H9 (cell line): ENCODE measurements at regions not wholly inside any gene's neighbourhood (a gene's known extent, or its start where the extent isn't known, plus 50 kb on each side); places are given as distances from the start of the nearest gene placed in this dataset.

Experiments used
- DNase-seq: peaks from one replicate; pipeline ENCODE4 v3.0.0-alpha.2; 2017
- H2AFZ ChIP-seq: one replicate; pipeline ENCODE4 v1.6.1; 2013; ENCODE audit warnings: mild to moderate bottlenecking, low read length, control low read depth, moderate library complexity
- H2AK5ac ChIP-seq: 2 replicates; pipeline ENCODE4 v1.6.1; 2013; ENCODE audit warnings: low read length, control low read depth, mixed read lengths; ENCODE audit not compliant: insufficient read length
- H2BK120ac ChIP-seq: one replicate; pipeline ENCODE4 v1.6.1; 2013; ENCODE audit warnings: low read depth, mild to moderate bottlenecking, low read length, control low read depth, inconsistent platforms; ENCODE audit not compliant: poor library complexity, severe bottlenecking
- H2BK12ac ChIP-seq: 2 replicates; pipeline ENCODE4 v1.6.1; 2013; ENCODE audit warnings: low read length, control low read depth, mixed read lengths, low read depth; ENCODE audit not compliant: insufficient read length
- H2BK15ac ChIP-seq: 2 replicates; pipeline ENCODE4 v1.6.1; 2013; ENCODE audit warnings: low read depth, low read length, control low read depth
- H2BK20ac ChIP-seq: one replicate; pipeline ENCODE4 v1.6.1; 2013; ENCODE audit warnings: low read depth, mild to moderate bottlenecking, low read length, control low read depth, inconsistent platforms; ENCODE audit not compliant: poor library complexity, severe bottlenecking
- H2BK5ac ChIP-seq: 2 replicates; pipeline ENCODE4 v1.6.1; 2013; ENCODE audit warnings: low read length, control low read depth, mixed read lengths; ENCODE audit not compliant: insufficient read length
- H3K14ac ChIP-seq: 2 replicates; pipeline ENCODE4 v1.6.1; 2013; ENCODE audit warnings: low read length, control low read depth; ENCODE audit not compliant: insufficient read depth
- H3K18ac ChIP-seq: 2 replicates; pipeline ENCODE4 v1.6.1; 2013; ENCODE audit warnings: low read depth, mild to moderate bottlenecking, mixed read lengths, low read length, control low read depth; ENCODE audit not compliant: insufficient read length
- H3K23ac ChIP-seq: 2 replicates; pipeline ENCODE4 v1.6.1; 2013; ENCODE audit warnings: low read length, control low read depth, mixed read lengths, low read depth; ENCODE audit not compliant: insufficient read length
- H3K23me2 ChIP-seq: 2 replicates; pipeline ENCODE4 v1.6.1; 2013; ENCODE audit warnings: low read depth, mild to moderate bottlenecking, mixed read lengths, low read length, control low read depth; ENCODE audit not compliant: insufficient read length, poor library complexity, severe bottlenecking
- H3K27ac ChIP-seq: 2 replicates; pipeline ENCODE4 v1.5.1; 2013; ENCODE audit warnings: low read length, control low read depth, mixed read lengths, low read depth; ENCODE audit not compliant: insufficient read length
- H3K27me3 ChIP-seq: 2 replicates; pipeline ENCODE4 v1.6.1; 2013; ENCODE audit warnings: low read length, control low read depth, inconsistent platforms; ENCODE audit not compliant: insufficient read depth
- H3K4ac ChIP-seq: 2 replicates; pipeline ENCODE4 v1.6.1; 2013; ENCODE audit warnings: low read depth, mild to moderate bottlenecking, control low read depth, inconsistent platforms, low read length, moderate library complexity
- H3K4me1 ChIP-seq: 2 replicates; pipeline ENCODE4 v1.6.1; 2013; ENCODE audit warnings: low read length, control low read depth, inconsistent platforms; ENCODE audit not compliant: insufficient read depth
- H3K4me2 ChIP-seq: 2 replicates; pipeline ENCODE4 v1.6.1; 2013; ENCODE audit warnings: low read length, control low read depth, mixed read lengths; ENCODE audit not compliant: insufficient read length, insufficient read depth
- H3K56ac ChIP-seq: 2 replicates; pipeline ENCODE4 v1.6.1; 2013; ENCODE audit warnings: low read depth, mild to moderate bottlenecking, mixed read lengths, low read length, control low read depth; ENCODE audit not compliant: insufficient read length
- H3K79me1 ChIP-seq: 2 replicates; pipeline ENCODE4 v1.6.1; 2013; ENCODE audit warnings: low read depth, mild to moderate bottlenecking, moderate library complexity, low read length, control low read depth, inconsistent platforms; ENCODE audit not compliant: insufficient read depth, poor library complexity, severe bottlenecking
- H3K79me2 ChIP-seq: 2 replicates; pipeline ENCODE4 v1.6.1; 2013; ENCODE audit warnings: low read length, control low read depth, inconsistent platforms; ENCODE audit not compliant: insufficient read depth
- H3K9ac ChIP-seq: 2 replicates; pipeline ENCODE4 v1.6.1; 2013; ENCODE audit warnings: low read length, control low read depth, mixed read lengths; ENCODE audit not compliant: insufficient read length; ENCODE audit errors: extremely low read depth
- H3K9me3 ChIP-seq: one replicate; pipeline ENCODE4 v1.6.1; 2013; ENCODE audit warnings: low read depth, low read length, inconsistent platforms; ENCODE audit not compliant: control insufficient read depth
- H3T11ph ChIP-seq: one replicate; pipeline ENCODE4 v1.6.1; 2013; ENCODE audit warnings: mild to moderate bottlenecking, low read length, control low read depth, inconsistent platforms
- H4K20me1 ChIP-seq: one replicate; pipeline ENCODE4 v1.6.1; 2013; ENCODE audit not compliant: control insufficient read depth, insufficient read length, insufficient read depth
- H4K5ac ChIP-seq: 2 replicates; pipeline ENCODE4 v1.6.1; 2013; ENCODE audit warnings: low read depth, mild to moderate bottlenecking, mixed read lengths, low read length, control low read depth; ENCODE audit not compliant: insufficient read length
- H4K8ac ChIP-seq: replicated peaks from 2 replicates; pipeline ENCODE4 v1.6.1; 2013; ENCODE audit warnings: low read length, control low read depth, mixed read lengths, low read depth; ENCODE audit not compliant: insufficient read length
- H4K91ac ChIP-seq: 2 replicates; pipeline ENCODE4 v1.6.1; 2013; ENCODE audit warnings: low read depth, mild to moderate bottlenecking, moderate library complexity, mixed read lengths, low read length, control low read depth; ENCODE audit not compliant: insufficient read length
- H3K27ac Mint-ChIP-seq, 3 experiments: 2 replicates in 2 of 3; 3 replicates in 1 of 3; pipeline ENCODE4 v1.8.0; 2020 to 2021; ENCODE audit warnings: mixed read lengths in 3 of 3, mild to moderate bottlenecking in 1 of 3, moderate library complexity in 1 of 3
- H3K27me3 Mint-ChIP-seq: 2 replicates; pipeline ENCODE4 v1.8.0; 2021; ENCODE audit warnings: low read depth, mild to moderate bottlenecking, moderate library complexity, mixed read lengths
- H3K36me3 Mint-ChIP-seq, 3 experiments: 2 replicates in 2 of 3; 3 replicates in 1 of 3; pipeline ENCODE4 v1.8.0; 2020 to 2021; ENCODE audit warnings: low read depth in 3 of 3, mixed read lengths in 3 of 3; ENCODE audit not compliant: insufficient read depth in 1 of 3
- H3K4me1 Mint-ChIP-seq, 2 experiments: 2 replicates each; pipeline ENCODE4 v1.8.0; 2020; ENCODE audit warnings: mixed read lengths in 2 of 2
- H3K4me3 Mint-ChIP-seq, 2 experiments: 2 replicates in 1 of 2; 3 replicates in 1 of 2; pipeline ENCODE4 v1.8.0; 2020 to 2021; ENCODE audit warnings: mild to moderate bottlenecking in 2 of 2, mixed read lengths in 2 of 2, moderate library complexity in 1 of 2
- H3K9me3 Mint-ChIP-seq, 2 experiments: 2 replicates in 1 of 2; 3 replicates in 1 of 2; pipeline ENCODE4 v1.8.0; 2020; ENCODE audit warnings: mild to moderate bottlenecking in 2 of 2, mixed read lengths in 2 of 2, moderate library complexity in 1 of 2
- CTCF ChIP-seq: fragments of 200-600 bp; sonication (generic); conservative IDR thresholded peaks from 3 replicates; pipeline ENCODE4 v1.8.0; 2021; ENCODE audit warnings: antibody characterized with exemption, mild to moderate bottlenecking
- WGBS: extraction: QIAGEN DNeasy Blood & Tissue Kit; methylation state at CpG from one replicate; pipeline ENCODE4 v1.1.7; 2013; ENCODE audit warnings: missing lambda C conversion rate, low lambda C conversion rate, mixed read lengths; ENCODE audit not compliant: insufficient read length; ENCODE audit errors: extremely low coverage; 5-methylcytosine and 5-hydroxymethylcytosine counted together

DNA sequence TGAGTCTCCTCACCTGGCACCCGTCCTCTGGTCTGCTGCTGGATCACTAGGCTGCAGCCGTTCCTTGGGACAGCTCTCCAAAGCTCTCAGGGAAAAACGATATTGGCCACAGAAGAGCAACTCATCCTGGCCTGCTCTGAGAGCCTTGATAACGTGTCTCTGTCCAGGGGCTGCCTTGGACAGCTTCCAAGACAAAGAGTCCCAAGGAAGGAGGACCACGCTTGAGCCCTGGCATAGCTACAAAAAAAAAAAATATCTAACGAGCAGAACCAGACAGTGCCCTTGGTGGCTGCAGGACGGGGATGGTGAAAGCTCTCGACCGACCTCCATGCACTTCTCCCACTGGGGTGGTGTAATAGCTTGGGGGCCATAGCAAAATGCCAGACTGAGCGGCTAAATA lies 589.6 kb downstream of the NPHP4 start:
- no peak overlapping the region for H4K8ac ChIP-seq
- Mint-ChIP-seq H3K9me3 (no peaks in the 10 kb centered on the region; a peak in 1 of 5 replicates), H3K4me1 (peaks cover 0 to 1% of the 10 kb centered on the region in 2 experiments; a peak in 1 of 4 replicates), H3K27ac (no peak overlapping the region), H3K36me3 (no peaks in the 10 kb centered on the region), H3K4me3 (no peak overlapping the region), H3K27me3 (peaks cover 3% of the 10 kb centered on the region)
- no peak overlapping the region for H2BK12ac ChIP-seq
- no peak overlapping the region for H2BK20ac ChIP-seq
- no peak overlapping the region for H3K4me2 ChIP-seq
- H3K56ac ChIP-seq = no peak overlapping the region
- no peak overlapping the region for H2BK5ac ChIP-seq
- H3K18ac ChIP-seq = no peak overlapping the region
- no peaks in the 10 kb centered on the region; the same call in 1 of the 2 replicates for H3K27me3 ChIP-seq
- DNase-seq = no peak
- no peaks in the 10 kb centered on the region for H3K79me1 ChIP-seq
- no peak overlapping the region for H3K14ac ChIP-seq
- no peaks in the 10 kb centered on the region for H3K9me3 ChIP-seq
- no peak overlapping the region for H3K9ac ChIP-seq
- no peak overlapping the region for H3K27ac ChIP-seq
- H3K4ac ChIP-seq = no peak overlapping the region
- WGBS = no CpG with 5 or more reads among the region's 10 CpGs
- no peak for TF ChIP-seq CTCF
- H3K23me2 ChIP-seq = peaks cover 2% of the 10 kb centered on the region
- no peak overlapping the region for H2BK120ac ChIP-seq
- no peaks in the 10 kb centered on the region for H3K4me1 ChIP-seq
- no peak overlapping the region for H4K91ac ChIP-seq
- no peaks in the 10 kb centered on the region for H3K79me2 ChIP-seq
- H2AFZ ChIP-seq = no peak overlapping the region
- H4K20me1 ChIP-seq = no peaks in the 10 kb centered on the region
- no peak overlapping the region for H2BK15ac ChIP-seq
- no peak overlapping the region for H3K23ac ChIP-seq
- H4K5ac ChIP-seq = no peak overlapping the region
- H2AK5ac ChIP-seq = no peak overlapping the region
- H3T11ph ChIP-seq = no peak overlapping the region
